Fibroblast of lung (primary cell): ENCODE measurements at regions not wholly inside any gene's neighbourhood (a gene's known extent, or its start where the extent isn't known, plus 50 kb on each side); places are given as distances from the start of the nearest gene placed in this dataset.

Experiments used
- DNase-seq, 2 donors: peaks; one replicate each; pipeline versions ENCODE4 v3.0.0 to v3.0.0-alpha.2; 2010; ENCODE audit warnings: low read depth in 2 of 2
- H2AFZ ChIP-seq: 2 replicates; pipeline ENCODE4 v1.5.1; 2012; ENCODE audit warnings: low read length, control low read depth, inconsistent platforms
- H3K27ac ChIP-seq: 2 replicates; pipeline ENCODE4 v1.5.1; 2011; ENCODE audit warnings: low read length, control low read depth; ENCODE audit not compliant: insufficient read depth
- H3K27me3 ChIP-seq: 2 replicates; pipeline ENCODE4 v1.5.1; 2011; ENCODE audit warnings: mild to moderate bottlenecking, low read length; ENCODE audit not compliant: control insufficient read depth, insufficient read depth
- H3K36me3 ChIP-seq: 2 replicates; pipeline ENCODE4 v1.5.1; 2011; ENCODE audit warnings: low read length; ENCODE audit not compliant: control insufficient read depth, insufficient read depth
- H3K4me1 ChIP-seq: 2 replicates; pipeline ENCODE4 v1.5.1; 2011; ENCODE audit warnings: low read length; ENCODE audit not compliant: control insufficient read depth, insufficient read depth; ENCODE audit errors: extremely low read depth
- H3K4me2 ChIP-seq: 2 replicates; pipeline ENCODE4 v1.5.1; 2011; ENCODE audit warnings: low read length, control low read depth; ENCODE audit not compliant: insufficient read depth; ENCODE audit errors: extremely low read depth
- H3K4me3 ChIP-seq, 4 experiments: fragments of 200-600 bp in 1 of 4; sonication (generic) in 1 of 4; replicated peaks in 1 of 4; 2 replicates each; pipeline ENCODE4 v1.5.1; 2011 to 2016; ENCODE audit warnings: low read length in 4 of 4, low read depth in 3 of 4, mild to moderate bottlenecking in 3 of 4, control low read depth in 2 of 4, inconsistent platforms in 1 of 4, mixed read lengths in 1 of 4; ENCODE audit not compliant: insufficient read depth in 1 of 4; ENCODE audit errors: control extremely low read depth in 1 of 4
- H3K79me2 ChIP-seq: 2 replicates; pipeline ENCODE4 v1.5.1; 2012; ENCODE audit warnings: mild to moderate bottlenecking, low read length, inconsistent platforms; ENCODE audit not compliant: control insufficient read depth, insufficient read depth
- H3K9ac ChIP-seq: 2 replicates; pipeline ENCODE4 v1.5.1; 2011; ENCODE audit warnings: mild to moderate bottlenecking, low read length, control low read depth; ENCODE audit not compliant: insufficient read depth
- H3K9me3 ChIP-seq: 2 replicates; pipeline ENCODE4 v1.5.1; 2012; ENCODE audit warnings: low read depth, low read length; ENCODE audit not compliant: control insufficient read depth, insufficient read depth
- H4K20me1 ChIP-seq: 2 replicates; pipeline ENCODE4 v1.5.1; 2011; ENCODE audit warnings: low read length; ENCODE audit not compliant: control insufficient read depth, insufficient read depth; ENCODE audit errors: extremely low read depth
- CTCF ChIP-seq, 2 donors: IDR thresholded peaks in 1 of 2; conservative IDR thresholded peaks in 1 of 2; 1 replicate in 1 of 2; 2 replicates in 1 of 2; pipeline ENCODE4 v1.5.1; 2011 to 2012; ENCODE audit warnings: low read length in 2 of 2, control low read depth in 1 of 2, inconsistent platforms in 1 of 2, low read depth in 1 of 2, mild to moderate bottlenecking in 1 of 2
- EZH2 ChIP-seq: IDR thresholded peaks from 2 replicates; pipeline ENCODE4 v1.5.1; 2012; ENCODE audit warnings: low read length, control low read depth, mild to moderate bottlenecking; ENCODE audit errors: missing control alignments

GRCh38 chr3:171949554-171949953, 89.8 kb upstream of the FNDC3B start:
- no peaks in the 10 kb centered on the region for H4K20me1 ChIP-seq
- H3K4me3 ChIP-seq = no peak overlapping the region
- H3K9ac ChIP-seq = no peak overlapping the region
- H3K4me2 ChIP-seq = no peak overlapping the region
- no peak overlapping the region for H2AFZ ChIP-seq
- H3K9me3 ChIP-seq = no peaks in the 10 kb centered on the region
- H3K79me2 ChIP-seq = no peaks in the 10 kb centered on the region
- no peaks in the 10 kb centered on the region for H3K36me3 ChIP-seq
- DNase-seq = no peak
- no peak for TF ChIP-seq CTCF (conservative IDR thresholded peaks at IDR 0.05 in 1 of 2, IDR thresholded peaks at IDR 0.05 in 1 of 2; ENCODE audit: low read depth in 1 of 2, low read length in 2 of 2)
- TF ChIP-seq EZH2 = no peak
- H3K27ac ChIP-seq = no peak overlapping the region
- no peaks in the 10 kb centered on the region for H3K4me1 ChIP-seq
- H3K27me3 ChIP-seq = no peaks in the 10 kb centered on the region

GRCh38 chr3:171950373-171950772, 89.0 kb upstream of the FNDC3B start:
- Histone ChIP-seq H3K27ac (no peak overlapping the region), H3K4me1 (no peaks in the 10 kb centered on the region), H3K4me2 (no peak overlapping the region), H4K20me1 (no peaks in the 10 kb centered on the region), H3K9ac (no peak overlapping the region), H2AFZ (no peak overlapping the region), H3K79me2 (no peaks in the 10 kb centered on the region), H3K9me3 (no peaks in the 10 kb centered on the region), H3K4me3 (no peak overlapping the region), H3K27me3 (no peaks in the 10 kb centered on the region), H3K36me3 (no peaks in the 10 kb centered on the region)
- TF ChIP-seq CTCF (conservative IDR thresholded peaks at IDR 0.05 in 1 of 2, IDR thresholded peaks at IDR 0.05 in 1 of 2; ENCODE audit: low read depth in 1 of 2, low read length in 2 of 2) (no peak), EZH2 (no peak)
- peak; percentile 53 to 62 for DNase-seq

GRCh38 chr3:171951597-171951996, 87.8 kb upstream of the FNDC3B start:
- no peaks in the 10 kb centered on the region for H3K79me2 ChIP-seq
- DNase-seq = no peak
- H3K4me2 ChIP-seq = no peak overlapping the region

More at GRCh38 chr3:171951597-171951996, 87.8 kb upstream of the FNDC3B start:
- H4K20me1 ChIP-seq = no peaks in the 10 kb centered on the region
- no peak for TF ChIP-seq EZH2
- no peak for TF ChIP-seq CTCF (conservative IDR thresholded peaks at IDR 0.05 in 1 of 2, IDR thresholded peaks at IDR 0.05 in 1 of 2; ENCODE audit: low read depth in 1 of 2, low read length in 2 of 2)
- no peak overlapping the region for H3K4me3 ChIP-seq
- no peaks in the 10 kb centered on the region for H3K27me3 ChIP-seq
- H3K27ac ChIP-seq = no peak overlapping the region
- H3K9ac ChIP-seq = no peak overlapping the region
- no peaks in the 10 kb centered on the region for H3K36me3 ChIP-seq
- H3K9me3 ChIP-seq = no peaks in the 10 kb centered on the region
- H3K4me1 ChIP-seq = no peaks in the 10 kb centered on the region
- no peak overlapping the region for H2AFZ ChIP-seq
